GM12872 (cell line): ENCODE measurements at regions not wholly inside any gene's neighbourhood (a gene's known extent, or its start where the extent isn't known, plus 50 kb on each side); places are given as distances from the start of the nearest gene placed in this dataset.

ENCODE experiments used
- CTCF ChIP-seq: IDR thresholded peaks from 3 replicates; pipeline ENCODE4 v1.5.1; 2011; ENCODE audit warnings: low read depth, mild to moderate bottlenecking, low read length, moderate library complexity; ENCODE audit not compliant: insufficient read depth

- TF ChIP-seq CTCF, result no peak
Observed at GRCh38 chr18:40494603-40495002, 1460.4 kb upstream of the PIK3C3 start.

GRCh38 chr18:40493316-40493715 is 1461.7 kb upstream of the PIK3C3 start:
- TF ChIP-seq CTCF, result no peak

GRCh38 chr18:40489301-40489700 is 1465.7 kb upstream of the PIK3C3 start:
- TF ChIP-seq CTCF, result no peak

DNA sequence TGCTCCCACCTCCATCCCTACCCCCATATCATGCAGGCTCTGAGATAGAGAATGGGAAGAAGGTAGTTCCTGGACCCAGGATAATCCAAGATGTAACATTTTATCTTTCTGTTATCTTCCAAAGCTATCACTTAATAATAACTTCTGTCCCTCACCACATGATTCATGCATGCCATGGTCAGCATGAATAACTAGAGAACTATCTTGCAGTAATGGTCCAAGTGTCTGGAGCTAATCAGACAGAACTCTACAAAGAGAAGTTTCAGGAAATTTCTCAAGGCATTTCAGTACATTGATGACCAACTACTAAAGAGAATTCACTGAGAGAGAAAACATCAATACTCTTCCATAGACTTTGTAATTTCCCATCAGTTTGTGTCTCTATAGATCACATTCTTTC is 1469.7 kb upstream of the PIK3C3 start:
- no peak for TF ChIP-seq CTCF

- no peak for TF ChIP-seq CTCF
Observed at GRCh38 chr18:40473221-40474029, 1481.6 kb upstream of the PIK3C3 start.

- TF ChIP-seq CTCF, result no peak
Observed at GRCh38 chr18:40470723-40471122, 1484.3 kb upstream of the PIK3C3 start.

GRCh38 chr18:40469851-40470250 is 1485.2 kb upstream of the PIK3C3 start:
- TF ChIP-seq CTCF, result no peak

DNA sequence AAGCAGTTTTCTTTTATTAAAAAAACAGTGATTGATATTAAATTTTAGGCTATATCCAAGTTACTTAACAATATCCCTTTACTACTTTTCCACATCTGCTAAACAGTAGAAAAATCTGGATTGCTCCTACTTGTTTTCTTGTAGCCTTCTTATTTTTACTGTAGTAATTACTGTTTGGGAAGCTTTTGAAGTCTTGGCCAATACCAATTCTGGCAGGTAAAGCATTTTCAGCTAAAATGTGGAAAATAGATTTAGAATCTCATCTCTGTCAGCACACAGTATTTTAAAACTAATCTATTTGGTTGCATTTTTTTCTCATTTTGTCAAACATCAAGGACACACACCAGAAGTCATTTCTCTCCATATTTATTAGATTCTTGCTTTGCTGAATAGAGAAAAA is 1485.7 kb upstream of the PIK3C3 start:
- TF ChIP-seq CTCF, result no peak
